NCI-H2171 (cell line): ENCODE measurements at regions not wholly inside any gene's neighbourhood (a gene's known extent, or its start where the extent isn't known, plus 50 kb on each side); places are given as distances from the start of the nearest gene placed in this dataset.

Experiments
- DNase-seq: peaks from one replicate; lab custom pipeline; 2025; lab: John Stamatoyannopoulos, UW

- no peak for DNase-seq
Observed at GRCh38 chr2:41691561-41691960, 356.3 kb upstream of the PKDCC start.

DNA sequence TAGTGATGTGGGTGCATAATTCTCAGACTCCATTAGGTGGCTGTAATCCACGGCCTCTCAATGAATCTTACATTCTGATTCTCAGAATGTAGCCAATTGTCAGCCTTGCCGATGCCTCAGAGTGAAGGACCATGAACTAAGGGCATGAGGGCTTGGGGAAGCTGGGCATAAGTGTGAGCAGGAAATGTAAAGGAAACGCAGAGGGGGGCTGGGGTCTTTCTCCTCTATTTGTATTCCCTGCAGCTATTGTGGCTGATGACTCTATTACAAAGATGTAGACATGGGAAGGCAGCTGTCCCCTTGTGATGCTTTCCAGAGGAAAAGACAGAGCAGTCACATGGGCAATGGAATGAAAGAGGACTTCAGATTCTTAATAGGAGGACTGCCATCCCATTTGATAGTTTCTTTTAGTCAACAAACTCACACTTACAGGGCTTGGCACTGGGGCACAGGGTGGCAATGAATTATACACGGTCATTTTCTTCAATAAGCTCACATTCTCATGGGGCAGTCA lies 353.2 kb upstream of the PKDCC start:
- no peak for DNase-seq

DNA sequence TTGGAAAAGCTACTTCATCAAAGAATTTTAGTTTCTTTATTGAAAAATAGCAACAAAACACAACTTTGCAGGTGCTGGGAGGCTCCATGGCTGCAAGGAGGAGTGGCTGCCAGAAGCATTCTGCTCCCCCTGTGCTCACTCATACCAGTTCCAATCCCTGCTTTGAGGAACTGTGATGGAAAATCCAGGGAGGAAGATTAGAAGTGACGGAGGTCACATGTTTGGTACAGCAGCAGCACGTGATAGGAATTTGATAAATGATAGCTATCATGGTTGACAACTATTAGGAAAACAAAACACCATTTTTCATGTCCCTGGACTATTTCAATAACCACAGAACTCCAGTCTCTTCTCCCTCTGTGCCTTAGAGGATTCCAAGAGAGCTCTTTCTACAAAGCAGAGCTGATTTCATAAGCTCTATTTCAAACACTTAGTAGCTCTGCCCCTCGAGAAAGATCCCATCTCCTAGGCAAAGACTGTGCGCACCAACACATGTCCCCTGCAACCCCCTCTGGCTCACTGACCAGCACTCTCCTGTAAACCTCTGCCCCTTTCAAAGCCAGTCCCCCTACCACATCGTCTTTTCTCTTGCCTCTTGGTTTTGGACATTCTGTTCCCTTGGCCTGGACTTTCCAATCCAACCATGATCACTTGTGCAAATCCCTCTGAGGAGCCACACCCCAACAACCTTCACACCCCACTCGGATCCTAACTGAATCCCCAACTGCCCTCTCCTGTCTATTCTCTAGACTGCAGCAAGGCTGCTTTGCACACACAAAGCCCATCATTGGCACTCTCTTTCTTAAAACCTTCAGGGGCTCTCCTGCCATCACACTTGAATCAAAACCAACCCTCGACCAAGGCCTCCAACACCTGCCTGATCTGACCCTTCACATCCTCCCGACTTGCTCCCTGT lies 352.4 kb upstream of the PKDCC start:
- DNase-seq, result no peak

GRCh38 chr2:41697389-41697788 lies 350.4 kb upstream of the PKDCC start:
- no peak for DNase-seq

- DNase-seq, result no peak
Observed at GRCh38 chr2:41698678-41699422, 349.0 kb upstream of the PKDCC start.

DNA sequence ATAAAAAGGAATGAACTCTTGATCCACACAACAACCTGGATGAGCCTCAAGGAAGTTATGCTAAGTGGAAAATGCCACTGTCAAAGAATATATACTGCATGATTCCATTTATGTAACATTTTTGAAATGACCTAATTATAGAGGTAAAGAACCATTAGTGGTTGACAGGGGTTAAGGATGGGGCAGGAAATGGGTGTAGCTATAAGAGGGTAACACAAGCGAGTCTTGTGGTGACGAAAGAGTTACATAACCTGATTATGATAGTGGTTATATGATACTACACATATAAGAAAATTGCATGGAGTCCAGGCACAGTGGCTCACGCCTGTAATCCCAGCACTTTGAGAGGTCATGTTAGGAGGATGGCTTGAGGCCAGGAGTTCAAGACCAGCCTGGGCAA lies 346.6 kb upstream of the PKDCC start:
- no peak for DNase-seq

DNA sequence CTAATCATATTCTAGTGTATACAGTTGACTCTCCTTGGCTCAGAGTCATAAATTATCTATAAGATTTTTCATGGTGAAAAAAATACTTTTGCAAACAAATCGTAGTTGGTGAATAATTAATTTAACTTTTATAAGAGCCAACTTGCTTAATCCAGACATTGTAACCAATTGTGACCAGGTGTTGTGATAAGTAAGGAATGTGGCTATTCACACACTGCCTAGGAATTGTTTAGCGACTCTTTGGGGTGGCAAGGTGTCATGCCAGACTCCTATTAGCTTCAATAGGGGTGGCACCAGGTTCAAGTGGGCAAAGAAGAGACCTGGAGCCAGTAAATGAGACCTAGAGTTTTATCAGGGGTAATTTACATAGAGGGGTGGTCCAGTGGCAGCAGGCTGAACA lies 344.7 kb upstream of the PKDCC start:
- DNase-seq, result no peak

GRCh38 chr2:41705634-41706033 lies 342.2 kb upstream of the PKDCC start:
- no peak for DNase-seq

- DNase-seq, result no peak
Observed at GRCh38 chr2:41706286-41706685, 341.5 kb upstream of the PKDCC start.

- DNase-seq, result no peak
Observed at GRCh38 chr2:41707790-41708451, 339.9 kb upstream of the PKDCC start.

- no peak for DNase-seq
Observed at GRCh38 chr2:41709702-41710599, 337.9 kb upstream of the PKDCC start.

DNA sequence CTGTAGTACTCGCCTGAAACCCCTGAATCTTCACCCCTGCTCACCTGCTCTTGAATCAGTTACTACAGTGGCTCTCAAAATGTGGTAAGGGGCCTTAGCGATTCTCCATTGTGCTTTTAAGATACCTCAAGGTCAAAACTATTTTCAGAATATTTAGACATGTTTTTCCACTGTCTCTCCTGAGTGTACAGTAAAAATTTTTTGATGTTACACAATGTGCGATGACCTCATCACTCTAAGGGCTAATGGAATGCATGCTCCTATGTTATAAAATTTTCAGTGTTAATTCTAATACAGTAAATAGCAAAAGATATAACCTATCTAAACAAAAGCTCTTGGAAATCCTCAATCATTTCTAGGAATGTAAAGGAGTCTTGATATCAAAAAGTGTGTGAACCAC lies 336.9 kb upstream of the PKDCC start:
- DNase-seq, result no peak

GRCh38 chr2:41711736-41712135 lies 336.1 kb upstream of the PKDCC start:
- no peak for DNase-seq

- DNase-seq, result no peak
Observed at GRCh38 chr2:41716497-41716896, 331.3 kb upstream of the PKDCC start.

DNA sequence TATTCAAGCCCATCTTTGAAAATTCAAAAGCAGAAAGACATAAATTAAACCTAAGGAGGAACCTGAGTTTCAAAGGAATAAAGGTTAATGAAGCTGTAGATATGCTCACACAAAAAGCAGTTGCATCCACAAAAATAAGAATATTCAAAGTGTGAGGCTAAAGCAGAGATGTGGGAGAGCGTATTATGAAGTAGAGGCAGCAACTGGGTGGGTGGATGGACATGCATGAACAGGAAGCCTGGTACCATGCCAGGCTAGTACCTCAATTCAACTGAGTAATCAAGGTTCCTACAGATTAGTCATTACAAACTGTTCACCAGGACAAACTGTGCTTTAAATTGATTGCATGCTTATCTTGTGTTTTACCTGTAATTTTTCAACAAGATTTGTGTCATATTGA lies 330.0 kb upstream of the PKDCC start:
- DNase-seq, result no peak

DNA sequence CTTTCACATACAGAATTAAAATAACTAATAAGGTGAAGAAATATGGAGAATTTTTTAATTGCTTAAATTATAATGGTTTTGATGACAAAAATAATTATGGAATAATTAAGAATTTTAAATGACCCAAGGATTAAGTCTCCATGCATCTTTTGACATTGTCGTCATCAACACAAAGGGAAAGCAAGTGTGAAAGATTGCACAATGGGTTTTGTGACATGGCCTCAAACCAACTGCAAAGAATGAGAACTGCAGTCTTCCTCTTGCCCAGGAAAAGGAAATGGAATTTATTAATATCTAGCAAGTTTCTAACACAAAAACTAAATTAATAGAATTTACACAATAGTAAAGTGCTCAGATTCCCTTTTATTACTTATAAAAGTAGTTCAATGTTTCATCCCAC lies 329.1 kb upstream of the PKDCC start:
- no peak for DNase-seq

GRCh38 chr2:41719756-41720155 lies 328.1 kb upstream of the PKDCC start:
- DNase-seq, result no peak

GRCh38 chr2:41720331-41721251 lies 327.2 kb upstream of the PKDCC start:
- no peak for DNase-seq

DNA sequence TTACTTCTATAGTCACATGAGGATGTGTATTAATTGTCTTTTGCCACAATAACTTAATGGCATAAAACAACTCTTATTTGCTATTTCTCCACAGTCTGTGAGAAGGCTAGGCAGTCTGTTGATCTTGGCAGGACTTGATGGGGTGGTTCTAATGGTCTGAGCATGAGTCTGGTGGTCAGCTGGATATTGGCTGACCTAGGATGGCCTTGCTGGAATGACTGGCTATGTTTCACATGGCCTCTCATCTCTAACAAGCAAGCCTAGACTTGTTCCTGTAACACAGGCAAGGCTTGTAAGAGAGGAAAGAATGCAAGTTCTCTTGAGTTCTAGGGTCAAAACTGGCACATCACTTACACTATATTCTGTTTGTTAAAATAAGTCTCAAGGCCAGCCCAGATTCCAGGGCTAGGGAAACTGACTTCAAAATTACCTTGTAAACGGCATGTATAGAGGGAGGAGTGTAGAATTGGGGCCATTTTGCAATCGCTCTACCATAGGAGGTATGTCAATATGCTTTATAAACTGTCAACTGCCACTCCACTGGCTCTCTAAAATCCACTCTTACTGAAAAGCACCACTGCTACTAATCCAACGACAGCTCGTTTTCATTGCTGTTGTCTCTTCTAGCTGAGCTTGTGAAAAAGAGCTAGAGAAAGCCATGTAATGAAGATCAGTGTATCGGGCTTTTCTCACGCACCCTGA lies 325.0 kb upstream of the PKDCC start:
- DNase-seq, result no peak

GRCh38 chr2:41723526-41723925 lies 324.3 kb upstream of the PKDCC start:
- no peak for DNase-seq
